ENCODE measurements at regions not wholly inside any gene's neighbourhood (a gene's known extent, or its start where the extent isn't known, plus 50 kb on each side); places are given as distances from the start of the nearest gene placed in this dataset.

- Histone ChIP-seq H2AFZ (ENCODE audit: low read depth, low read length) (no peak overlapping the region), H3K27me3 (ENCODE audit: insufficient read depth, low read length, poor library complexity) (peaks cover 13% of the 10 kb centered on the region), H3K27ac (ENCODE audit: low read length) (no peak overlapping the region), H3K9ac (ENCODE audit: low read depth, low read length) (no peak overlapping the region), H3K36me3 (ENCODE audit: insufficient read depth, low read length) (no peaks in the 10 kb centered on the region), H4K20me1 (ENCODE audit: insufficient read depth, low read length) (no peaks in the 10 kb centered on the region), H3K4me2 (ENCODE audit: insufficient read depth, low read length) (no peak overlapping the region), H3K4me1 (ENCODE audit: insufficient read depth, low read length) (no peaks in the 10 kb centered on the region), H3K9me3 (ENCODE audit: insufficient read depth, low read length, severe bottlenecking) (no peaks in the 10 kb centered on the region), H3K4me3 (ENCODE audit: low read depth in 1 of 2, low read length in 2 of 2) (no peak overlapping the region), H3K79me2 (ENCODE audit: insufficient read depth, low read length) (no peaks in the 10 kb centered on the region)
- ATAC-seq (ENCODE audit: insufficient read depth, low read depth) (no peak), DNase-seq (no peak)
- TF ChIP-seq CTCF (IDR thresholded peaks at IDR 0.05; ENCODE audit: borderline replicate concordance, extremely low read depth, low read length, poor library complexity, severe bottlenecking) (no peak), EZH2 (IDR thresholded peaks at IDR 0.05; ENCODE audit: borderline replicate concordance, low read depth, low read length, severe bottlenecking) (no peak)
Observed at GRCh38 chr19:29318581-29318980, 105.6 kb upstream of the UQCRFS1 start.

- DNase-seq (no peak), ATAC-seq (ENCODE audit: insufficient read depth, low read depth) (no peak)
- H3K4me2 ChIP-seq (ENCODE audit: insufficient read depth, low read length), result no peak overlapping the region
- TF ChIP-seq EZH2 (IDR thresholded peaks at IDR 0.05; ENCODE audit: borderline replicate concordance, low read depth, low read length, severe bottlenecking) (no peak), CTCF (IDR thresholded peaks at IDR 0.05; ENCODE audit: borderline replicate concordance, extremely low read depth, low read length, poor library complexity, severe bottlenecking) (no peak)
- no peaks in the 10 kb centered on the region for H3K9me3 ChIP-seq (ENCODE audit: insufficient read depth, low read length, severe bottlenecking)
- no peak overlapping the region for H2AFZ ChIP-seq (ENCODE audit: low read depth, low read length)
- H3K9ac ChIP-seq (ENCODE audit: low read depth, low read length), result no peak overlapping the region
- no peak overlapping the region for H3K4me3 ChIP-seq (ENCODE audit: low read depth in 1 of 2, low read length in 2 of 2)
- H4K20me1 ChIP-seq (ENCODE audit: insufficient read depth, low read length), result no peaks in the 10 kb centered on the region
- H3K79me2 ChIP-seq (ENCODE audit: insufficient read depth, low read length), result no peaks in the 10 kb centered on the region
- H3K36me3 ChIP-seq (ENCODE audit: insufficient read depth, low read length), result no peaks in the 10 kb centered on the region
- H3K27ac ChIP-seq (ENCODE audit: low read length), result no peak overlapping the region
- H3K27me3 ChIP-seq (ENCODE audit: insufficient read depth, low read length, poor library complexity), result peaks cover 13% of the 10 kb centered on the region
- no peaks in the 10 kb centered on the region for H3K4me1 ChIP-seq (ENCODE audit: insufficient read depth, low read length)
Observed at GRCh38 chr19:29320086-29320485, 107.1 kb upstream of the UQCRFS1 start.

- H3K27ac ChIP-seq (ENCODE audit: low read length), result no peak overlapping the region
- H3K4me3 ChIP-seq (ENCODE audit: low read depth in 1 of 2, low read length in 2 of 2), result no peak overlapping the region
- ATAC-seq (ENCODE audit: insufficient read depth, low read depth), result no peak
- DNase-seq, result no peak
- H3K4me2 ChIP-seq (ENCODE audit: insufficient read depth, low read length), result no peak overlapping the region
- H2AFZ ChIP-seq (ENCODE audit: low read depth, low read length), result no peak overlapping the region
- H3K9me3 ChIP-seq (ENCODE audit: insufficient read depth, low read length, severe bottlenecking), result no peaks in the 10 kb centered on the region
- H3K4me1 ChIP-seq (ENCODE audit: insufficient read depth, low read length), result no peaks in the 10 kb centered on the region
- H3K27me3 ChIP-seq (ENCODE audit: insufficient read depth, low read length, poor library complexity), result peaks cover 13% of the 10 kb centered on the region
- no peaks in the 10 kb centered on the region for H3K79me2 ChIP-seq (ENCODE audit: insufficient read depth, low read length)
- no peak overlapping the region for H3K9ac ChIP-seq (ENCODE audit: low read depth, low read length)
- no peaks in the 10 kb centered on the region for H3K36me3 ChIP-seq (ENCODE audit: insufficient read depth, low read length)
- TF ChIP-seq CTCF (IDR thresholded peaks at IDR 0.05; ENCODE audit: borderline replicate concordance, extremely low read depth, low read length, poor library complexity, severe bottlenecking) (no peak), EZH2 (IDR thresholded peaks at IDR 0.05; ENCODE audit: borderline replicate concordance, low read depth, low read length, severe bottlenecking) (no peak)
- H4K20me1 ChIP-seq (ENCODE audit: insufficient read depth, low read length), result no peaks in the 10 kb centered on the region
Observed at GRCh38 chr19:29320618-29321017, 107.7 kb upstream of the UQCRFS1 start.

- no peak for ATAC-seq (ENCODE audit: insufficient read depth, low read depth)
- no peak for TF ChIP-seq EZH2 (IDR thresholded peaks at IDR 0.05; ENCODE audit: borderline replicate concordance, low read depth, low read length, severe bottlenecking)
- no peak for TF ChIP-seq CTCF (IDR thresholded peaks at IDR 0.05; ENCODE audit: borderline replicate concordance, extremely low read depth, low read length, poor library complexity, severe bottlenecking)
- no peaks in the 10 kb centered on the region for H3K36me3 ChIP-seq (ENCODE audit: insufficient read depth, low read length)
- no peaks in the 10 kb centered on the region for H3K4me1 ChIP-seq (ENCODE audit: insufficient read depth, low read length)
- no peak for DNase-seq
- H3K4me3 ChIP-seq (ENCODE audit: low read depth in 1 of 2, low read length in 2 of 2), result no peak overlapping the region
- H3K79me2 ChIP-seq (ENCODE audit: insufficient read depth, low read length), result no peaks in the 10 kb centered on the region
- H3K27me3 ChIP-seq (ENCODE audit: insufficient read depth, low read length, poor library complexity), result peaks cover 13% of the 10 kb centered on the region
- no peaks in the 10 kb centered on the region for H4K20me1 ChIP-seq (ENCODE audit: insufficient read depth, low read length)
- no peak overlapping the region for H2AFZ ChIP-seq (ENCODE audit: low read depth, low read length)
- H3K9ac ChIP-seq (ENCODE audit: low read depth, low read length), result no peak overlapping the region
- no peaks in the 10 kb centered on the region for H3K9me3 ChIP-seq (ENCODE audit: insufficient read depth, low read length, severe bottlenecking)
- H3K27ac ChIP-seq (ENCODE audit: low read length), result no peak overlapping the region
- no peak overlapping the region for H3K4me2 ChIP-seq (ENCODE audit: insufficient read depth, low read length)
Observed at GRCh38 chr19:29321116-29321515, 108.2 kb upstream of the UQCRFS1 start.

All from DND-41 (cell line).